H9 (cell line): ENCODE measurements at regions not wholly inside any gene's neighbourhood (a gene's known extent, or its start where the extent isn't known, plus 50 kb on each side); places are given as distances from the start of the nearest gene placed in this dataset.

ENCODE experiments used
- DNase-seq: peaks from one replicate; pipeline ENCODE4 v3.0.0-alpha.2; 2017
- H2AFZ ChIP-seq: one replicate; pipeline ENCODE4 v1.6.1; 2013; ENCODE audit warnings: mild to moderate bottlenecking, low read length, control low read depth, moderate library complexity
- H2AK5ac ChIP-seq: 2 replicates; pipeline ENCODE4 v1.6.1; 2013; ENCODE audit warnings: low read length, control low read depth, mixed read lengths; ENCODE audit not compliant: insufficient read length
- H2BK120ac ChIP-seq: one replicate; pipeline ENCODE4 v1.6.1; 2013; ENCODE audit warnings: low read depth, mild to moderate bottlenecking, low read length, control low read depth, inconsistent platforms; ENCODE audit not compliant: poor library complexity, severe bottlenecking
- H2BK12ac ChIP-seq: 2 replicates; pipeline ENCODE4 v1.6.1; 2013; ENCODE audit warnings: low read length, control low read depth, mixed read lengths, low read depth; ENCODE audit not compliant: insufficient read length
- H2BK15ac ChIP-seq: 2 replicates; pipeline ENCODE4 v1.6.1; 2013; ENCODE audit warnings: low read depth, low read length, control low read depth
- H2BK20ac ChIP-seq: one replicate; pipeline ENCODE4 v1.6.1; 2013; ENCODE audit warnings: low read depth, mild to moderate bottlenecking, low read length, control low read depth, inconsistent platforms; ENCODE audit not compliant: poor library complexity, severe bottlenecking
- H2BK5ac ChIP-seq: 2 replicates; pipeline ENCODE4 v1.6.1; 2013; ENCODE audit warnings: low read length, control low read depth, mixed read lengths; ENCODE audit not compliant: insufficient read length
- H3K14ac ChIP-seq: 2 replicates; pipeline ENCODE4 v1.6.1; 2013; ENCODE audit warnings: low read length, control low read depth; ENCODE audit not compliant: insufficient read depth
- H3K18ac ChIP-seq: 2 replicates; pipeline ENCODE4 v1.6.1; 2013; ENCODE audit warnings: low read depth, mild to moderate bottlenecking, mixed read lengths, low read length, control low read depth; ENCODE audit not compliant: insufficient read length
- H3K23ac ChIP-seq: 2 replicates; pipeline ENCODE4 v1.6.1; 2013; ENCODE audit warnings: low read length, control low read depth, mixed read lengths, low read depth; ENCODE audit not compliant: insufficient read length
- H3K23me2 ChIP-seq: 2 replicates; pipeline ENCODE4 v1.6.1; 2013; ENCODE audit warnings: low read depth, mild to moderate bottlenecking, mixed read lengths, low read length, control low read depth; ENCODE audit not compliant: insufficient read length, poor library complexity, severe bottlenecking
- H3K27ac ChIP-seq: 2 replicates; pipeline ENCODE4 v1.5.1; 2013; ENCODE audit warnings: low read length, control low read depth, mixed read lengths, low read depth; ENCODE audit not compliant: insufficient read length
- H3K27me3 ChIP-seq: 2 replicates; pipeline ENCODE4 v1.6.1; 2013; ENCODE audit warnings: low read length, control low read depth, inconsistent platforms; ENCODE audit not compliant: insufficient read depth
- H3K4ac ChIP-seq: 2 replicates; pipeline ENCODE4 v1.6.1; 2013; ENCODE audit warnings: low read depth, mild to moderate bottlenecking, control low read depth, inconsistent platforms, low read length, moderate library complexity
- H3K4me1 ChIP-seq: 2 replicates; pipeline ENCODE4 v1.6.1; 2013; ENCODE audit warnings: low read length, control low read depth, inconsistent platforms; ENCODE audit not compliant: insufficient read depth
- H3K4me2 ChIP-seq: 2 replicates; pipeline ENCODE4 v1.6.1; 2013; ENCODE audit warnings: low read length, control low read depth, mixed read lengths; ENCODE audit not compliant: insufficient read length, insufficient read depth
- H3K56ac ChIP-seq: 2 replicates; pipeline ENCODE4 v1.6.1; 2013; ENCODE audit warnings: low read depth, mild to moderate bottlenecking, mixed read lengths, low read length, control low read depth; ENCODE audit not compliant: insufficient read length
- H3K79me1 ChIP-seq: 2 replicates; pipeline ENCODE4 v1.6.1; 2013; ENCODE audit warnings: low read depth, mild to moderate bottlenecking, moderate library complexity, low read length, control low read depth, inconsistent platforms; ENCODE audit not compliant: insufficient read depth, poor library complexity, severe bottlenecking
- H3K79me2 ChIP-seq: 2 replicates; pipeline ENCODE4 v1.6.1; 2013; ENCODE audit warnings: low read length, control low read depth, inconsistent platforms; ENCODE audit not compliant: insufficient read depth
- H3K9ac ChIP-seq: 2 replicates; pipeline ENCODE4 v1.6.1; 2013; ENCODE audit warnings: low read length, control low read depth, mixed read lengths; ENCODE audit not compliant: insufficient read length; ENCODE audit errors: extremely low read depth
- H3K9me3 ChIP-seq: one replicate; pipeline ENCODE4 v1.6.1; 2013; ENCODE audit warnings: low read depth, low read length, inconsistent platforms; ENCODE audit not compliant: control insufficient read depth
- H3T11ph ChIP-seq: one replicate; pipeline ENCODE4 v1.6.1; 2013; ENCODE audit warnings: mild to moderate bottlenecking, low read length, control low read depth, inconsistent platforms
- H4K20me1 ChIP-seq: one replicate; pipeline ENCODE4 v1.6.1; 2013; ENCODE audit not compliant: control insufficient read depth, insufficient read length, insufficient read depth
- H4K5ac ChIP-seq: 2 replicates; pipeline ENCODE4 v1.6.1; 2013; ENCODE audit warnings: low read depth, mild to moderate bottlenecking, mixed read lengths, low read length, control low read depth; ENCODE audit not compliant: insufficient read length
- H4K8ac ChIP-seq: replicated peaks from 2 replicates; pipeline ENCODE4 v1.6.1; 2013; ENCODE audit warnings: low read length, control low read depth, mixed read lengths, low read depth; ENCODE audit not compliant: insufficient read length
- H4K91ac ChIP-seq: 2 replicates; pipeline ENCODE4 v1.6.1; 2013; ENCODE audit warnings: low read depth, mild to moderate bottlenecking, moderate library complexity, mixed read lengths, low read length, control low read depth; ENCODE audit not compliant: insufficient read length
- H3K27ac Mint-ChIP-seq, 3 experiments: 2 replicates in 2 of 3; 3 replicates in 1 of 3; pipeline ENCODE4 v1.8.0; 2020 to 2021; ENCODE audit warnings: mixed read lengths in 3 of 3, mild to moderate bottlenecking in 1 of 3, moderate library complexity in 1 of 3
- H3K27me3 Mint-ChIP-seq: 2 replicates; pipeline ENCODE4 v1.8.0; 2021; ENCODE audit warnings: low read depth, mild to moderate bottlenecking, moderate library complexity, mixed read lengths
- H3K36me3 Mint-ChIP-seq, 3 experiments: 2 replicates in 2 of 3; 3 replicates in 1 of 3; pipeline ENCODE4 v1.8.0; 2020 to 2021; ENCODE audit warnings: low read depth in 3 of 3, mixed read lengths in 3 of 3; ENCODE audit not compliant: insufficient read depth in 1 of 3
- H3K4me1 Mint-ChIP-seq, 2 experiments: 2 replicates each; pipeline ENCODE4 v1.8.0; 2020; ENCODE audit warnings: mixed read lengths in 2 of 2
- H3K4me3 Mint-ChIP-seq, 2 experiments: 2 replicates in 1 of 2; 3 replicates in 1 of 2; pipeline ENCODE4 v1.8.0; 2020 to 2021; ENCODE audit warnings: mild to moderate bottlenecking in 2 of 2, mixed read lengths in 2 of 2, moderate library complexity in 1 of 2
- H3K9me3 Mint-ChIP-seq, 2 experiments: 2 replicates in 1 of 2; 3 replicates in 1 of 2; pipeline ENCODE4 v1.8.0; 2020; ENCODE audit warnings: mild to moderate bottlenecking in 2 of 2, mixed read lengths in 2 of 2, moderate library complexity in 1 of 2
- CTCF ChIP-seq: fragments of 200-600 bp; sonication (generic); conservative IDR thresholded peaks from 3 replicates; pipeline ENCODE4 v1.8.0; 2021; ENCODE audit warnings: antibody characterized with exemption, mild to moderate bottlenecking
- WGBS: extraction: QIAGEN DNeasy Blood & Tissue Kit; methylation state at CpG from one replicate; pipeline ENCODE4 v1.1.7; 2013; ENCODE audit warnings: missing lambda C conversion rate, low lambda C conversion rate, mixed read lengths; ENCODE audit not compliant: insufficient read length; ENCODE audit errors: extremely low coverage; 5-methylcytosine and 5-hydroxymethylcytosine counted together

- Histone ChIP-seq H2BK12ac (no peak overlapping the region), H2AFZ (no peak overlapping the region), H3K18ac (no peak overlapping the region), H3K79me1 (no peaks in the 10 kb centered on the region), H2AK5ac (no peak overlapping the region), H3T11ph (no peak overlapping the region), H3K79me2 (no peaks in the 10 kb centered on the region), H2BK15ac (no peak overlapping the region), H3K4me2 (no peak overlapping the region), H3K23me2 (no peaks in the 10 kb centered on the region), H3K9ac (no peak overlapping the region), H3K4me1 (no peaks in the 10 kb centered on the region), H3K4ac (no peak overlapping the region), H3K14ac (no peak overlapping the region), H2BK20ac (no peak overlapping the region), H4K20me1 (no peaks in the 10 kb centered on the region), H2BK5ac (no peak overlapping the region), H3K23ac (no peak overlapping the region), H4K91ac (no peak overlapping the region), H3K56ac (no peak overlapping the region), H4K5ac (no peak overlapping the region), H3K27me3 (no peaks in the 10 kb centered on the region), H4K8ac (no peak overlapping the region), H3K9me3 (no peaks in the 10 kb centered on the region), H2BK120ac (no peak overlapping the region), H3K27ac (no peak overlapping the region)
- no CpG with 5 or more reads among the region's 7 CpGs for WGBS
- TF ChIP-seq CTCF = no peak
- no peaks in the 10 kb centered on the region for H3K9me3 Mint-ChIP-seq
- no peaks in the 10 kb centered on the region for H3K36me3 Mint-ChIP-seq
- no peak for DNase-seq
- no peak overlapping the region for H3K27ac Mint-ChIP-seq
- 0 out of 4 replicates have a peak, but pooled peaks cover 0 to 3% of the 10 kb centered on the region in 2 experiments for H3K4me1 Mint-ChIP-seq
- H3K4me3 Mint-ChIP-seq = no peak overlapping the region
- H3K27me3 Mint-ChIP-seq = peaks cover 2% of the 10 kb centered on the region
These were observed 87.3 kb upstream of the BAIAP2L1 start for GRCh38 chr7:98488167-98488566.
